GM23338 (cell line): ENCODE measurements at regions not wholly inside any gene's neighbourhood (a gene's known extent, or its start where the extent isn't known, plus 50 kb on each side); places are given as distances from the start of the nearest gene placed in this dataset.

Experiments
- ATAC-seq: fragments of 200-7000 bp; cut with Tn5 transposase; 3 replicates; pipeline ENCODE4 v1.9.1; 2020
- DNase-seq: peaks from one replicate; pipeline ENCODE4 v3.0.0-alpha.2; 2015; ENCODE audit warnings: low spot score
- H2AFZ ChIP-seq: fragments of 200-600 bp; sonication (generic); 2 replicates; pipeline ENCODE4 v1.8.0; 2016; ENCODE audit warnings: antibody characterized with exemption, mild to moderate bottlenecking, moderate library complexity
- H3F3A ChIP-seq: fragments of 200-600 bp; sonication (generic); replicated peaks from 2 replicates; pipeline ENCODE4 v1.8.0; 2017; ENCODE audit warnings: antibody characterized with exemption, mixed run types, low read depth
- H3K27ac ChIP-seq: fragments of 200-600 bp; sonication (generic); 2 replicates; pipeline ENCODE4 v1.6.1; 2016; ENCODE audit warnings: low read depth
- H3K27me3 ChIP-seq: fragments of 200-600 bp; sonication (generic); 2 replicates; pipeline ENCODE4 v1.8.0; 2016; ENCODE audit warnings: mild to moderate bottlenecking, mixed run types, moderate library complexity; ENCODE audit not compliant: insufficient read depth
- H3K36me3 ChIP-seq: fragments of 200-600 bp; sonication (generic); 2 replicates; pipeline ENCODE4 v1.8.0; 2016; ENCODE audit warnings: mild to moderate bottlenecking; ENCODE audit not compliant: insufficient read depth
- H3K4me1 ChIP-seq: fragments of 200-600 bp; sonication (generic); 2 replicates; pipeline ENCODE4 v1.8.0; 2016; ENCODE audit warnings: mild to moderate bottlenecking, moderate library complexity; ENCODE audit not compliant: insufficient read depth
- H3K4me2 ChIP-seq: fragments of 200-600 bp; sonication (generic); 2 replicates; pipeline ENCODE4 v1.7.1; 2017; ENCODE audit warnings: mixed run types
- H3K4me3 ChIP-seq: fragments of 200-600 bp; sonication (generic); 2 replicates; pipeline ENCODE4 v1.6.1; 2016; ENCODE audit warnings: mixed run types
- H3K79me2 ChIP-seq: fragments of 200-600 bp; sonication (generic); replicated peaks from 2 replicates; pipeline ENCODE4 v1.8.0; 2017; ENCODE audit warnings: mild to moderate bottlenecking; ENCODE audit not compliant: insufficient read depth
- H3K9me2 ChIP-seq: fragments of 200-600 bp; sonication (generic); 2 replicates; pipeline ENCODE4 v1.8.0; 2017; ENCODE audit not compliant: insufficient read depth
- H4K20me1 ChIP-seq: fragments of 200-600 bp; sonication (generic); replicated peaks from 2 replicates; pipeline ENCODE4 v1.8.0; 2017; ENCODE audit warnings: mild to moderate bottlenecking; ENCODE audit not compliant: insufficient read depth
- H3K27ac Mint-ChIP-seq: 2 replicates; pipeline ENCODE4 v1.8.0; 2020; ENCODE audit warnings: inconsistent platforms, mild to moderate bottlenecking, moderate library complexity, mixed read lengths
- H3K27me3 Mint-ChIP-seq: 3 replicates; pipeline ENCODE4 v1.8.0; 2022; ENCODE audit warnings: low read depth, mild to moderate bottlenecking, moderate library complexity, mixed read lengths, inconsistent platforms; ENCODE audit not compliant: insufficient read depth, poor library complexity
- H3K36me3 Mint-ChIP-seq: 3 replicates; pipeline ENCODE4 v1.8.0; 2021; ENCODE audit warnings: low read depth, mild to moderate bottlenecking, inconsistent platforms, moderate library complexity, mixed read lengths
- H3K4me1 Mint-ChIP-seq: 3 replicates; pipeline ENCODE4 v1.8.0; 2020; ENCODE audit warnings: mild to moderate bottlenecking, inconsistent platforms, mixed read lengths
- H3K4me3 Mint-ChIP-seq: 3 replicates; pipeline ENCODE4 v1.8.0; 2021; ENCODE audit warnings: moderate library complexity, mild to moderate bottlenecking, inconsistent platforms, mixed read lengths
- H3K9me3 Mint-ChIP-seq: 3 replicates; pipeline ENCODE4 v1.8.0; 2020; ENCODE audit warnings: moderate library complexity, mild to moderate bottlenecking, inconsistent platforms, mixed read lengths
- CTCF ChIP-seq, 2 experiments: fragments of 200-600 bp in 1 of 2; sonication (generic) in 1 of 2; conservative IDR thresholded peaks; 2 replicates each; pipeline versions ENCODE4 v1.5.1 to v1.6.1; 2016 to 2017; ENCODE audit warnings: antibody characterized with exemption in 2 of 2, low read depth in 2 of 2, mild to moderate bottlenecking in 2 of 2, moderate library complexity in 1 of 2
- ETS1 ChIP-seq: IDR thresholded peaks from 2 replicates; pipeline ENCODE4 v1.6.1; 2016; ENCODE audit warnings: antibody characterized with exemption
- EZH2 ChIP-seq: fragments of 200-600 bp; sonication (generic); IDR thresholded peaks from one replicate; pipeline ENCODE4 v1.8.0; 2017; ENCODE audit warnings: antibody characterized with exemption, mild to moderate bottlenecking, low read depth; ENCODE audit not compliant: unreplicated experiment
- EZH2phosphoT487 ChIP-seq: fragments of 200-600 bp; sonication (generic); IDR thresholded peaks from one replicate; pipeline ENCODE4 v1.8.1; 2018; ENCODE audit warnings: antibody characterized with exemption; ENCODE audit not compliant: unreplicated experiment
- JUNB ChIP-seq: IDR thresholded peaks from one replicate; pipeline ENCODE4 v1.6.1; 2016; ENCODE audit warnings: antibody characterized with exemption; ENCODE audit not compliant: unreplicated experiment
- NANOG ChIP-seq: IDR thresholded peaks from 2 replicates; pipeline ENCODE4 v1.6.1; 2016; ENCODE audit warnings: antibody characterized with exemption, borderline replicate concordance
- REST ChIP-seq: IDR thresholded peaks from one replicate; pipeline ENCODE4 v1.6.1; 2018; ENCODE audit warnings: antibody characterized with exemption; ENCODE audit not compliant: unreplicated experiment
- STAT1 ChIP-seq: IDR thresholded peaks from one replicate; pipeline ENCODE4 v1.6.1; 2016; ENCODE audit warnings: antibody characterized with exemption; ENCODE audit not compliant: unreplicated experiment
- ZNF331 ChIP-seq: fragments of 250-450 bp; sonication (Bioruptor Pico); IDR thresholded peaks from 2 replicates; pipeline ENCODE4 v1.5.0; 2020; ENCODE audit warnings: low read depth, mild to moderate bottlenecking, moderate library complexity
- ZNF462 ChIP-seq: fragments of 250-450 bp; sonication (Bioruptor Pico); IDR thresholded peaks from 2 replicates; pipeline ENCODE4 v1.5.0; 2020; ENCODE audit warnings: mild to moderate bottlenecking, moderate library complexity

- Histone ChIP-seq H3K4me3 (no peak overlapping the region), H4K20me1 (no peaks in the 10 kb centered on the region), H3K27me3 (no peaks in the 10 kb centered on the region), H3K27ac (no peak overlapping the region), H2AFZ (no peak overlapping the region), H3K9me2 (no peaks in the 10 kb centered on the region), H3K4me1 (no peaks in the 10 kb centered on the region), H3K79me2 (no peaks in the 10 kb centered on the region), H3F3A (no peaks in the 10 kb centered on the region), H3K36me3 (no peaks in the 10 kb centered on the region), H3K4me2 (no peak overlapping the region)
- DNase-seq (no peak), ATAC-seq (no peak)
- peaks cover 91% of the 10 kb centered on the region for H3K9me3 Mint-ChIP-seq
- H3K27me3 Mint-ChIP-seq = peaks cover 4% of the 10 kb centered on the region
- no peaks in the 10 kb centered on the region for H3K4me1 Mint-ChIP-seq
- H3K36me3 Mint-ChIP-seq = peaks cover 25% of the 10 kb centered on the region
- TF ChIP-seq REST (no peak), ETS1 (no peak), ZNF331 (CRISPR knock-in tag) (no peak), NANOG (no peak), ZNF462 (CRISPR knock-in tag) (no peak), STAT1 (no peak), JUNB (no peak), EZH2 (no peak), CTCF (conservative IDR thresholded peaks at IDR 0.05; ENCODE audit: low read depth in 2 of 2) (no peak), EZH2phosphoT487 (no peak)
- no peak overlapping the region for H3K4me3 Mint-ChIP-seq
- H3K27ac Mint-ChIP-seq = no peak overlapping the region
Observed at GRCh38 chr3:1469687-1470086, 376.9 kb downstream of the CNTN6 start.
